HepG2 (cell line): ENCODE measurements at regions not wholly inside any gene's neighbourhood (a gene's known extent, or its start where the extent isn't known, plus 50 kb on each side); places are given as distances from the start of the nearest gene placed in this dataset.
A peak's percentile ranks its signal among the peaks of the same experiment; 100 is the strongest.

Experiments used
- ATAC-seq: fragments of 200-7000 bp; cut with Tn5 transposase; 3 replicates; pipeline ENCODE4 v1.9.1; 2020; ENCODE audit warnings: mild to moderate bottlenecking, moderate library complexity
- BruUV-seq: library from RNA; stranded (reverse); fragments of 400-500 nt; replicated peaks from 2 replicates; lab custom pipeline; 2021; lab: Mats Ljungman, UMichigan
- CTCF ChIA-PET: fragments of 300-600 bp; formaldehyde crosslinking; extraction: SDS; loops from one replicate; lab custom pipeline; 2021; ENCODE audit warnings: low total read pairs, inconsistent platforms, low intra/inter-chr PET ratio; lab: Yijun Ruan, JAX
- POLR2A ChIA-PET: fragments of 350-600 bp; sonication (Branson Sonifier 250); formaldehyde crosslinking; loops from one replicate; lab custom pipeline; 2020; ENCODE audit warnings: antibody characterized with exemption, inconsistent platforms; lab: Yijun Ruan, JAX
- DNase-seq: peaks from one replicate; pipeline ENCODE4 v3.0.0-alpha.2; 2015; ENCODE audit warnings: low spot score
- FAIRE-seq: peaks from 3 replicates; lab custom pipeline; 2011; peaks lifted over from hg19 to GRCh38; lab: Jason Lieb, UNC
- H2AFZ ChIP-seq: one replicate; pipeline ENCODE4 v1.6.1; 2011; ENCODE audit warnings: low read length, inconsistent platforms
- H3K27ac ChIP-seq: fragments of 300-600 bp; 3 replicates; pipeline ENCODE4 v1.8.0; 2011; ENCODE audit warnings: mixed run types, mild to moderate bottlenecking, mixed read lengths, low read length, inconsistent platforms; ENCODE audit not compliant: insufficient read depth; ENCODE audit errors: extremely low read length
- H3K27me3 ChIP-seq, 2 experiments: fragments of 200-600 bp in 1 of 2; 2 replicates in 1 of 2; 3 replicates in 1 of 2; pipeline versions ENCODE4 v1.6.0 to v1.8.0; 2011; ENCODE audit warnings: low read length in 2 of 2, mild to moderate bottlenecking in 2 of 2, moderate library complexity in 2 of 2, inconsistent platforms in 1 of 2; ENCODE audit not compliant: insufficient read depth in 2 of 2, control insufficient read depth in 1 of 2
- H3K36me3 ChIP-seq, 2 experiments: fragments of 200-600 bp in 1 of 2; replicated peaks in 1 of 2; 2 replicates in 1 of 2; 3 replicates in 1 of 2; pipeline versions ENCODE4 v1.5.1 to v1.8.0; 2011; ENCODE audit warnings: low read length in 2 of 2, inconsistent platforms in 1 of 2; ENCODE audit not compliant: insufficient read depth in 2 of 2, control insufficient read depth in 1 of 2
- H3K4me1 ChIP-seq: 2 replicates; pipeline ENCODE4 v1.5.1; 2012; ENCODE audit warnings: low read length, inconsistent platforms; ENCODE audit not compliant: insufficient read depth
- H3K4me2 ChIP-seq: 2 replicates; pipeline ENCODE4 v1.6.0; 2011; ENCODE audit warnings: low read depth, low read length, inconsistent platforms
- H3K4me3 ChIP-seq, 3 experiments: fragments of 200-600 bp in 1 of 3; sonication (generic), shearing (Covaris generic) in 1 of 3; replicated peaks in 1 of 3; 2 replicates each; pipeline ENCODE4 v1.5.1; 2011 to 2016; ENCODE audit warnings: low read length in 3 of 3, inconsistent platforms in 2 of 3, low read depth in 2 of 3, mild to moderate bottlenecking in 2 of 3, control low read depth in 1 of 3, mixed read lengths in 1 of 3; ENCODE audit not compliant: insufficient read depth in 1 of 3
- H3K79me2 ChIP-seq: one replicate; pipeline ENCODE4 v1.6.1; 2011; ENCODE audit warnings: low read length, inconsistent platforms; ENCODE audit not compliant: insufficient read depth
- H3K9ac ChIP-seq: 2 replicates; pipeline ENCODE4 v1.6.0; 2011; ENCODE audit warnings: mild to moderate bottlenecking, low read depth, low read length, inconsistent platforms; ENCODE audit not compliant: insufficient read depth
- H3K9me3 ChIP-seq: 2 replicates; pipeline ENCODE4 v1.5.1; 2012; ENCODE audit warnings: mild to moderate bottlenecking, low read length
- H4K20me1 ChIP-seq: 2 replicates; pipeline ENCODE4 v1.6.0; 2011; ENCODE audit warnings: inconsistent platforms, mild to moderate bottlenecking, low read length, moderate library complexity; ENCODE audit not compliant: insufficient read depth
- EHMT2 ChIP-seq: fragments of 200-600 bp; sonication (generic); IDR thresholded peaks from 2 replicates; pipeline ENCODE4 v1.7.0; 2017; ENCODE audit warnings: antibody characterized with exemption, low read depth, low read length, borderline replicate concordance
- EZH2 ChIP-seq: conservative IDR thresholded peaks from 2 replicates; pipeline ENCODE4 v1.6.1; 2012; ENCODE audit warnings: mild to moderate bottlenecking, low read depth, low read length, moderate library complexity
- MNT ChIP-seq: fragments of 450-650 bp; IDR thresholded peaks from 2 replicates; pipeline ENCODE4 v1.6.1; 2016
- MZF1 ChIP-seq: sonication (generic); formaldehyde crosslinking; IDR thresholded peaks from 2 replicates; pipeline ENCODE4 v1.8.1; 2023; ENCODE audit warnings: mild to moderate bottlenecking, missing genetic modification reagents, borderline replicate concordance
- THAP7 ChIP-seq: sonication (generic); formaldehyde crosslinking; IDR thresholded peaks from 2 replicates; pipeline ENCODE4 v1.8.1; 2023; ENCODE audit warnings: mild to moderate bottlenecking, missing genetic modification reagents
- ZNF513 ChIP-seq: sonication (generic); formaldehyde crosslinking; conservative IDR thresholded peaks from 2 replicates; pipeline ENCODE4 v1.5.0; 2020; ENCODE audit warnings: missing genetic modification reagents
- ZNF614 ChIP-seq: IDR thresholded peaks from 2 replicates; pipeline ENCODE4 v1.6.1; 2018; ENCODE audit warnings: missing biosample characterization, missing genetic modification reagents, inconsistent platforms, borderline replicate concordance
- WGBS: methylation state at CpG from one replicate; pipeline ENCODE4 v1.1.6; 2017; ENCODE audit warnings: low lambda C conversion rate; 5-methylcytosine and 5-hydroxymethylcytosine counted together
- in situ Hi-C: cut with HindIII; loops from 2 replicates; pipeline ENCODE4 v1.10.0; 2017; ENCODE audit warnings: low pct_unique_long_range_greater_than_20kb; ENCODE audit not compliant: extremely low pct_ligation_motif_present
- intact Hi-C: fragments of 100-400 bp; cut with micrococcal nuclease; formaldehyde crosslinking; loops from one replicate; pipeline ENCODE4 v1.10.0; 2022; ENCODE audit not compliant: unreplicated experiment

- no peak overlapping the region for H2AFZ ChIP-seq
- H3K36me3 ChIP-seq = no peaks in the 10 kb centered on the region
- H3K27ac ChIP-seq = no peak overlapping the region
- CTCF ChIA-PET = no interaction called here
- no peaks in the 10 kb centered on the region for H3K4me1 ChIP-seq
- in situ Hi-C loops = no loop called here
- H3K4me2 ChIP-seq = no peak overlapping the region
- no peak overlapping the region for H3K4me3 ChIP-seq
- no peaks in the 10 kb centered on the region for H3K9me3 ChIP-seq
- no peak overlapping the region for H3K9ac ChIP-seq
- BruUV-seq = no TSS peak
- DNase-seq (no peak), ATAC-seq (no peak), FAIRE-seq (no peak)
- intact Hi-C loops = no loop called here
- H3K27me3 ChIP-seq = peaks cover 3 to 14% of the 10 kb centered on the region in 2 experiments; a peak in 2 of 5 replicates
- no peaks in the 10 kb centered on the region for H3K79me2 ChIP-seq
- TF ChIP-seq THAP7 (CRISPR knock-in tag) = no peak
- no peak for TF ChIP-seq ZNF513 (CRISPR knock-in tag)
- TF ChIP-seq MNT = 0 out of 2 replicates have a peak, but pooled peaks have one; percentile 27
- no peak for TF ChIP-seq EZH2
- no peak for TF ChIP-seq ZNF614
- no peak for TF ChIP-seq EHMT2
- no peak for TF ChIP-seq MZF1 (CRISPR knock-in tag)
- POLR2A ChIA-PET = no interaction called here
- WGBS = 67% methylated on average over 8 of the region's 8 CpGs
- H4K20me1 ChIP-seq = no peaks in the 10 kb centered on the region
These were observed 67.8 kb upstream of the LHX1 start for GRCh38 chr17:36869441-36869840.
